Endothelial cell of umbilical vein (primary cell): ENCODE measurements at regions not wholly inside any gene's neighbourhood (a gene's known extent, or its start where the extent isn't known, plus 50 kb on each side); places are given as distances from the start of the nearest gene placed in this dataset.

ENCODE experiments used
- BruUV-seq: library from RNA; stranded (reverse); fragments of 400-500 nt; replicated peaks from 2 replicates; lab custom pipeline; 2021; lab: Mats Ljungman, UMichigan
- CTCF ChIA-PET: fragments of 300-600, 350-600 bp; sonication (Branson Sonifier 250); formaldehyde crosslinking; loops from one replicate; lab custom pipeline; 2021; ENCODE audit warnings: antibody characterized with exemption, inconsistent platforms; lab: Charles Lee
- POLR2A ChIA-PET: fragments of 300-600, 350-600 bp; sonication (Branson Sonifier 250); formaldehyde crosslinking; loops from one replicate; lab custom pipeline; 2021; ENCODE audit warnings: antibody characterized with exemption, inconsistent platforms; lab: Charles Lee
- DNase-seq: peaks from one replicate; pipeline ENCODE4 v3.0.0-alpha.2; 2011; ENCODE audit warnings: low read depth, low spot score
- FAIRE-seq: peaks from 2 replicates; lab custom pipeline; 2011; peaks lifted over from hg19 to GRCh38; lab: Jason Lieb, UNC
- H2AFZ ChIP-seq: 2 replicates; pipeline ENCODE4 v1.6.0; 2012; ENCODE audit warnings: low read depth, low read length, control low read depth, inconsistent platforms
- H3K27ac ChIP-seq: 2 replicates; pipeline ENCODE4 v1.5.1; 2011; ENCODE audit warnings: low read depth, mild to moderate bottlenecking, control low read depth, low read length, moderate library complexity; ENCODE audit not compliant: insufficient read depth
- H3K27me3 ChIP-seq, 2 experiments: 2 replicates each; pipeline versions ENCODE4 v1.6.0 to v1.6.1; 2011; ENCODE audit warnings: low read length in 2 of 2, mixed read lengths in 1 of 2; ENCODE audit not compliant: control insufficient read depth in 2 of 2, insufficient read depth in 2 of 2
- H3K36me3 ChIP-seq, 2 experiments: 2 replicates in 1 of 2; 3 replicates in 1 of 2; pipeline ENCODE4 v1.5.1; 2011; ENCODE audit warnings: low read length in 2 of 2, mild to moderate bottlenecking in 1 of 2, moderate library complexity in 1 of 2; ENCODE audit not compliant: control insufficient read depth in 2 of 2, insufficient read depth in 2 of 2; ENCODE audit errors: extremely low read depth in 1 of 2
- H3K4me1 ChIP-seq: 3 replicates; pipeline ENCODE4 v1.5.1; 2011; ENCODE audit warnings: mild to moderate bottlenecking, low read length; ENCODE audit not compliant: control insufficient read depth, insufficient read depth; ENCODE audit errors: extremely low read depth
- H3K4me2 ChIP-seq: 2 replicates; pipeline ENCODE4 v1.6.1; 2011; ENCODE audit warnings: low read length, control low read depth, mixed read lengths; ENCODE audit not compliant: insufficient read depth
- H3K4me3 ChIP-seq, 3 experiments: fragments of 200-600 bp in 1 of 3; sonication (generic), shearing (Covaris generic) in 1 of 3; replicated peaks in 1 of 3; 2 replicates each; pipeline ENCODE4 v1.5.1; 2011 to 2016; ENCODE audit warnings: control low read depth in 3 of 3, low read length in 3 of 3, mild to moderate bottlenecking in 2 of 3, inconsistent platforms in 1 of 3, low read depth in 1 of 3, moderate library complexity in 1 of 3; ENCODE audit not compliant: insufficient read depth in 1 of 3
- H3K79me2 ChIP-seq: 2 replicates; pipeline ENCODE4 v1.6.0; 2012; ENCODE audit warnings: low read length, inconsistent platforms; ENCODE audit not compliant: control insufficient read depth, insufficient read depth
- H3K9ac ChIP-seq: replicated peaks from 2 replicates; pipeline ENCODE3; 2011; ENCODE audit warnings: low read length, control low read depth; ENCODE audit not compliant: insufficient read depth; ENCODE audit errors: extremely low read depth
- H3K9me1 ChIP-seq: replicated peaks from 3 replicates; pipeline ENCODE4 v1.6.0; 2011; ENCODE audit warnings: mild to moderate bottlenecking, low read length; ENCODE audit not compliant: control insufficient read depth, insufficient read depth; ENCODE audit errors: extremely low read depth
- H3K9me3 ChIP-seq: replicated peaks from 2 replicates; pipeline ENCODE4 v1.5.1; 2012; ENCODE audit warnings: low read length, inconsistent platforms; ENCODE audit not compliant: control insufficient read depth, insufficient read depth
- H4K20me1 ChIP-seq: replicated peaks from 2 replicates; pipeline ENCODE3; 2011; ENCODE audit warnings: mild to moderate bottlenecking, low read length; ENCODE audit not compliant: control insufficient read depth, insufficient read depth; ENCODE audit errors: extremely low read depth
- CTCF ChIP-seq, 2 donors: IDR thresholded peaks; 1 replicate in 1 of 2; 2 replicates in 1 of 2; pipeline ENCODE4 v1.5.1; 2011; ENCODE audit warnings: low read length in 2 of 2, mild to moderate bottlenecking in 2 of 2, moderate library complexity in 2 of 2, control low read depth in 1 of 2, inconsistent platforms in 1 of 2, low read depth in 1 of 2; ENCODE audit not compliant: insufficient read depth in 1 of 2; ENCODE audit errors: extremely low read depth in 1 of 2
- GATA2 ChIP-seq: IDR thresholded peaks from 2 replicates; pipeline ENCODE4 v1.7.0; 2011; ENCODE audit warnings: low read depth, mild to moderate bottlenecking, moderate library complexity, mixed read lengths, low read length; ENCODE audit not compliant: insufficient read length, insufficient read depth
- MAX ChIP-seq: IDR thresholded peaks from 2 replicates; pipeline ENCODE4 v1.6.1; 2011; ENCODE audit not compliant: insufficient read depth, insufficient read length
- MYC ChIP-seq: IDR thresholded peaks from one replicate; pipeline ENCODE4 v1.6.1; 2011; ENCODE audit warnings: mild to moderate bottlenecking, low read depth, low read length
- dilution Hi-C: fragments of 300-500 bp; cut with MboI; formaldehyde crosslinking; loops from one replicate; pipeline ENCODE4 v1.15.0; 2019; ENCODE audit warnings: low sequenced_read_pairs; ENCODE audit not compliant: extremely low pct_ligation_motif_present
- intact Hi-C: fragments of 100-400 bp; cut with micrococcal nuclease; formaldehyde crosslinking; loops from one replicate; pipeline ENCODE4 v1.10.0; 2022

GRCh38 chr1:234906654-234907053 lies 222.0 kb downstream of the TOMM20 start:
- FAIRE-seq (no peak), DNase-seq (no peak)
- TF ChIP-seq CTCF (IDR thresholded peaks at IDR 0.05; ENCODE audit: extremely low read depth in 1 of 2, insufficient read depth in 1 of 2, low read depth in 1 of 2, low read length in 2 of 2) (no peak), MAX (no peak), GATA2 (no peak), MYC (no peak)
- no peaks in the 10 kb centered on the region for H3K9me1 ChIP-seq
- H4K20me1 ChIP-seq = no peaks in the 10 kb centered on the region
- H3K79me2 ChIP-seq = no peaks in the 10 kb centered on the region
- intact Hi-C loops = no loop called here
- no peaks in the 10 kb centered on the region for H3K27me3 ChIP-seq
- dilution Hi-C loops = no loop called here
- H3K9me3 ChIP-seq = no peaks in the 10 kb centered on the region
- peaks cover 4% of the 10 kb centered on the region for H3K4me1 ChIP-seq
- H3K27ac ChIP-seq = no peak overlapping the region
- H2AFZ ChIP-seq = no peak overlapping the region
- CTCF ChIA-PET = no interaction called here
- no peaks in the 10 kb centered on the region for H3K36me3 ChIP-seq
- no peak overlapping the region for H3K4me2 ChIP-seq
- BruUV-seq = no TSS peak
- POLR2A ChIA-PET = no interaction called here
- H3K9ac ChIP-seq = no peak overlapping the region
- no peak overlapping the region for H3K4me3 ChIP-seq
